ENCODE measurements at regions not wholly inside any gene's neighbourhood (a gene's known extent, or its start where the extent isn't known, plus 50 kb on each side); places are given as distances from the start of the nearest gene placed in this dataset.

DNA sequence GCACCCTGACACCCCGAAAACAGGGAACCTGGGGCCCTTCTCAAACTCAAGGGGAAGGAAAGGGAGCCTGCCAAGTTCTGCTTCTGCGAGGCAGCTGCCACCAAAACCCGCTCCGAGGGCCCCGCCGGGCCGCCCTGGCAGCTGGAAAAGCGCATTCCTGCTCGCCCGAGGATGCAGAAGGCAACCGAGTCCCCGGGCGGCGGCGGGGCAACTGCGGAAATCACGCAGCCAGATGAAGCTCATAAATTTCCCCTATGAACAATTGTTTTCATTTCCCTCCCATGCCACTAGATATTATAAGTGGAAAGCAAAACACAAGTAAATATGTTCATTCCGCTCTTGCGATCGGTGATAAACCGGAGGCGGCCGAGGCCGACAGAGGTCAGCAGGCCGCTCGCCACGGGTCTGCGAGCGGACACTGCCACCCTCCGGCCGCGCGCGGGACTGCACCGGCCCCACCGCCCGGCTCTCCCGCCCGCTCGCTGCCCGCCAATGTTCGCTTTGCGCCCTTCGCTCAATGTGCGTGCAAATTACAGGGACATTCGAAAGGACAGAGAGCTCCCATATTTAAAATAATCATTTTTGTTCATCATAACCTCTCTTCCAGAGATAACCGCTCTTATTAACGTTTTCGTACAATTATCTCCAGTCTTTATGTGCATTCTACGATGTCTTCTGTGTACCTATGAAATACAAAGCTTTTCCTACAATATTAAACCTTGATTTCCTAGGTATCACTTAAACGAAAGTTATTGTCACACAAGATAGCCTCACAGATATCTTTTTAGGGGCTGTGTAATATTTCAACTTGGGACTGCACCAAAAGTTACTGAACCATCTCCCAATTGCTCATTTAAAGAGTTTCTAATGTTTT is 120.8 kb upstream of the ZNF507 start:
- Histone ChIP-seq H3K27me3 (ENCODE audit: control insufficient read depth in 2 of 2, insufficient read depth in 2 of 2, low read length in 2 of 2) (peaks cover 3 to 9% of the 10 kb centered on the region in 2 donors), H3K9me3 (ENCODE audit: control insufficient read depth in 2 of 2, low read length in 2 of 2) (no peaks in the 10 kb centered on the region), H3K9ac (ENCODE audit: low read depth in 1 of 2, low read length in 2 of 2) (no peak overlapping the region), H3K27ac (ENCODE audit: low read depth in 2 of 2, low read length in 2 of 2) (no peak overlapping the region), H3K4me1 (ENCODE audit: control insufficient read depth in 2 of 2, insufficient read depth in 2 of 2, low read length in 2 of 2) (no peaks in the 10 kb centered on the region), H3K36me3 (ENCODE audit: control insufficient read depth in 2 of 2, insufficient read depth in 2 of 2, low read length in 2 of 2) (no peaks in the 10 kb centered on the region), H3K4me3 (ENCODE audit: low read length in 2 of 2) (no peak overlapping the region)

DNA sequence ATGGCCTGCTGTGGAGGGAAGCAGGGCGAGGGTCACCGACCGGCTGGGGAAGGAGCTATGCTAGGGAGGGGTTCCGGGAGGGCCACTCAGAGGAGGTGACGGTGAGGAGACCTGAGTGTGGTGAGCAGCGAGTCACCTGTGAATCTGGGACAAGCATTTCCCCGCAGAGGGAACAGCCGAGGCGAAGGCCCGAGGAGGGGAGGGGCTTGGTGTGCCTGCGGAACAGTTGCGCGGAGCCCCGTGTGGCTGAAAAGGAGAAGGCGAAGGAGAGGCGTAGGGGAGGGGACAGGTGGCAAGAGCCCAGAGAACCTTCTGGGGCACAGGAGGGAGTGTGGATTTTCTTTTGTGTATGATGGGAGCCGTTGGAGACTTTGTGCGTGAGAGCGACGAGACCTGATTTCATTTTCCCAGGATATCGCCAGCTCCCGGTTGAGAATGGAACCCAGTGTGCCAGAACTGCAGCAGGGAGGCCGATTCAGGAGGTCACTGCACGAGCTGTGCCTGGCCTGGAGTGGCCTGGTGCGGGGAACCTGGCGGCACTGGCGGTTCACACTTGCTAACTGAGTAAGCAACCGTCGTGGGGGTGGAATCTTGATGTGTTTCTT is 117.7 kb upstream of the ZNF507 start:
- Histone ChIP-seq H3K27me3 (ENCODE audit: control insufficient read depth in 2 of 2, insufficient read depth in 2 of 2, low read length in 2 of 2) (peaks cover 3 to 9% of the 10 kb centered on the region in 2 donors), H3K36me3 (ENCODE audit: control insufficient read depth in 2 of 2, insufficient read depth in 2 of 2, low read length in 2 of 2) (no peaks in the 10 kb centered on the region), H3K4me1 (ENCODE audit: control insufficient read depth in 2 of 2, insufficient read depth in 2 of 2, low read length in 2 of 2) (no peaks in the 10 kb centered on the region), H3K27ac (ENCODE audit: low read depth in 2 of 2, low read length in 2 of 2) (no peak overlapping the region), H3K9ac (ENCODE audit: low read depth in 1 of 2, low read length in 2 of 2) (no peak overlapping the region), H3K4me3 (ENCODE audit: low read length in 2 of 2) (no peak overlapping the region), H3K9me3 (ENCODE audit: control insufficient read depth in 2 of 2, low read length in 2 of 2) (no peaks in the 10 kb centered on the region)

DNA sequence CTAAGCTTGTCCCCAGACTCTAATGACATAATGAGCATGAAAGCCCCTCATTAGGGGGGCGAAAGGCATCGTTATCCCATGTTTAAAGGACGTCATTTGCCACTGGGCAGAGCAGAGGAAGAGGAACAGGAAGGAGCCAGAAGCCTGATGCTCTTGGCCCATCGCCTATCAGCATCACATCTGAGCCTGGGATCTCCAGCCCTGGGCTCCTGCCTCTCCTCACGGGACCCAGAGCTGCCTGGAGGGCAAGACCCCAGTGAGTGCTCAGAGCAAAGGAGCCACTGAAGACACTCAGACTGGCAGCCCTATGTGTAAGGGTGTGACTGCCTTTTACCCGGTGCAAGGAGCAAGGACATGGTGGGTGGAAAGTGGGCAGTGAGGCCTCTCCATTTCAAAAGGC is 115.0 kb upstream of the ZNF507 start:
- Histone ChIP-seq H3K27me3 (ENCODE audit: control insufficient read depth in 2 of 2, insufficient read depth in 2 of 2, low read length in 2 of 2) (no peaks in the 10 kb centered on the region), H3K4me1 (ENCODE audit: control insufficient read depth in 2 of 2, insufficient read depth in 2 of 2, low read length in 2 of 2) (no peaks in the 10 kb centered on the region), H3K36me3 (ENCODE audit: control insufficient read depth in 2 of 2, insufficient read depth in 2 of 2, low read length in 2 of 2) (no peaks in the 10 kb centered on the region), H3K9me3 (ENCODE audit: control insufficient read depth in 2 of 2, low read length in 2 of 2) (no peaks in the 10 kb centered on the region), H3K4me3 (ENCODE audit: low read length in 2 of 2) (no peak overlapping the region), H3K27ac (ENCODE audit: low read depth in 2 of 2, low read length in 2 of 2) (no peak overlapping the region), H3K9ac (ENCODE audit: low read depth in 1 of 2, low read length in 2 of 2) (no peak overlapping the region)

DNA sequence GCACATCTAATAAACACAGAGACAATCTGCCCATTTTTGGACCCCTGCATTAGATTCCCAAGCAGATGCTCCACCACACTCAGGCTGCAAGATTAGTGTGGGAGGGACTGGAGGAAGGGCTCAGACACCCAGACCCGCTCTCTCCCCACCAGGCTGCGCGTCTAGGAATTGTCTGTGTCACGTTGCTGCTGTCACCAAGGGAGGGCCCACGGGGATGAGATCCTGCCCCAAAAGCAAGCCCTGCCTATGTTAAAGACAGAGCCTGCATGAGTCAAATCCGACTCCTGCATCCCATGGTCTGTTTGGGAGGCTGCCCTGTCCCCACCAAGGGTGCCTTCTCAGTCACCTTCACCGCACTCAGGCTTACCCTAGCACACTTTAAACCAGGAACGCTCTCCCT is 114.4 kb upstream of the ZNF507 start:
- Histone ChIP-seq H3K4me3 (ENCODE audit: low read length in 2 of 2) (no peak overlapping the region), H3K4me1 (ENCODE audit: control insufficient read depth in 2 of 2, insufficient read depth in 2 of 2, low read length in 2 of 2) (no peaks in the 10 kb centered on the region)

DNA sequence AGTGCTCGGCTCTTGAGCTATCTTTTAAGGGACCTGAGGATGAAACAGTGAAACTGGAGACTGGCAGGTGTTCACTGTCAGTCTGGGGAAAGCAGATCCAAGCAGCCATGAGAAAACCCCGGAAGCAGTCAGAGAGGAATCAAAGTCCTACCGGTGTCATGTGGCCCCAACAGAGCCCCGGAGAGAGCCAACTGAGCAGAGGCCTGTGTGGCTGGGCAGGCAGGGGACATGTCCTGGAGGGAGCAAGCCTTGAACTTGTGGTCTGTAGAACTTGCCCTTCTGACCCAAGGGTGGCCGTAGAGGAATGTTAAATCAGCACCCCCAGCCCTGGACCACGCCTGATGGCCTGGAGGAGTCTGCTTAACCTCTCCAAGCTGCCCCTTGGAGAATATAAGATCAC is 113.7 kb upstream of the ZNF507 start:
- no peaks in the 10 kb centered on the region for H3K4me1 ChIP-seq (ENCODE audit: control insufficient read depth in 2 of 2, insufficient read depth in 2 of 2, low read length in 2 of 2)
- no peak overlapping the region for H3K27ac ChIP-seq (ENCODE audit: low read depth in 2 of 2, low read length in 2 of 2)
- no peak overlapping the region for H3K4me3 ChIP-seq (ENCODE audit: low read length in 2 of 2)
- no peaks in the 10 kb centered on the region for H3K36me3 ChIP-seq (ENCODE audit: control insufficient read depth in 2 of 2, insufficient read depth in 2 of 2, low read length in 2 of 2)
- H3K27me3 ChIP-seq (ENCODE audit: control insufficient read depth in 2 of 2, insufficient read depth in 2 of 2, low read length in 2 of 2): no peaks in the 10 kb centered on the region
- H3K9me3 ChIP-seq (ENCODE audit: control insufficient read depth in 2 of 2, low read length in 2 of 2): no peaks in the 10 kb centered on the region
- H3K9ac ChIP-seq (ENCODE audit: low read depth in 1 of 2, low read length in 2 of 2): no peak overlapping the region

More for the DNA sequence above, 114.4 kb upstream of the ZNF507 start:
- no peak overlapping the region for H3K9ac ChIP-seq (ENCODE audit: low read depth in 1 of 2, low read length in 2 of 2)
- no peak overlapping the region for H3K27ac ChIP-seq (ENCODE audit: low read depth in 2 of 2, low read length in 2 of 2)
- H3K9me3 ChIP-seq (ENCODE audit: control insufficient read depth in 2 of 2, low read length in 2 of 2): no peaks in the 10 kb centered on the region
- no peaks in the 10 kb centered on the region for H3K27me3 ChIP-seq (ENCODE audit: control insufficient read depth in 2 of 2, insufficient read depth in 2 of 2, low read length in 2 of 2)
- no peaks in the 10 kb centered on the region for H3K36me3 ChIP-seq (ENCODE audit: control insufficient read depth in 2 of 2, insufficient read depth in 2 of 2, low read length in 2 of 2)

DNA sequence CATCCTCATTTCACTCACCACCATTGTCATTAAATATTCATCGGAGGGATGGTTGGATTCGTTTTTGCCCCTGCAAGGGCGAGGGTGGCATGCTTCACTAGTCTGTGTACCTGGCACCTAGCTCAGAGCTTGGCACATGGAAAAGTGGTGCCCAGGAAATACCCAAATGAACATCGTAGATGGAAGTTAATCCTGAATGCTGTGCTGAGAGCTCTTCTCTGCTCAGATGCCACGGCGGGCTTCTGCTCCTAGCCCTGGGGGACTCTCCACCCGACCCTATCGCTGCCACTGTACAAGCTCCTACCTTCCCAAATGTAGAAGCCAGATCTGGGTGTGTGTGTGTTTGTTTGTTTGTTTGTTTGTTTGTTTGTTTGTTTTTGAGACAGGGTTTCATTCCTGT is 113.0 kb upstream of the ZNF507 start:
- Histone ChIP-seq H3K9me3 (ENCODE audit: control insufficient read depth in 2 of 2, low read length in 2 of 2) (no peaks in the 10 kb centered on the region), H3K9ac (ENCODE audit: low read depth in 1 of 2, low read length in 2 of 2) (no peak overlapping the region), H3K4me1 (ENCODE audit: control insufficient read depth in 2 of 2, insufficient read depth in 2 of 2, low read length in 2 of 2) (no peaks in the 10 kb centered on the region), H3K27me3 (ENCODE audit: control insufficient read depth in 2 of 2, insufficient read depth in 2 of 2, low read length in 2 of 2) (no peaks in the 10 kb centered on the region), H3K4me3 (ENCODE audit: low read length in 2 of 2) (no peak overlapping the region), H3K36me3 (ENCODE audit: control insufficient read depth in 2 of 2, insufficient read depth in 2 of 2, low read length in 2 of 2) (no peaks in the 10 kb centered on the region), H3K27ac (ENCODE audit: low read depth in 2 of 2, low read length in 2 of 2) (no peak overlapping the region)

DNA sequence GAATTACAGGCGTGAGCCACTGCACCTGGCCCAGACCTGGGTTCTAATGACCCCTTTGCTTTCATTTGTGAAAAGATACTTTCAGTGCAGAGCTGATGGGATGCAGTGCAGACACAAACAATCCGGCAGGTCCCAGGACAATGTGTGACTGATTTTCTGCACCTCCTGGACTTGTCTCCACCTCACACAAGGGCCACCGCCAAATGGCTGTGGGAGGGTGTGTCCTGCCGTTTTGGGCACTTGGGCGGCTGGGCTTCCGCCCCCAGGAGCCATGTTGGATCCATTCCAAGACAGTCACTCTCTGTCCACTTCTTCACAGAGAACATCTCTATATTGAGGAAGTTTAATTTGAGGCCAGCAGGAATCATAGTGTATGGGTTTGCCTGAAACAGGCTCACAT is 112.3 kb upstream of the ZNF507 start:
- no peaks in the 10 kb centered on the region for H3K36me3 ChIP-seq (ENCODE audit: control insufficient read depth in 2 of 2, insufficient read depth in 2 of 2, low read length in 2 of 2)
- H3K9me3 ChIP-seq (ENCODE audit: control insufficient read depth in 2 of 2, low read length in 2 of 2): no peaks in the 10 kb centered on the region
- no peaks in the 10 kb centered on the region for H3K4me1 ChIP-seq (ENCODE audit: control insufficient read depth in 2 of 2, insufficient read depth in 2 of 2, low read length in 2 of 2)
- H3K4me3 ChIP-seq (ENCODE audit: low read length in 2 of 2): no peak overlapping the region
- no peaks in the 10 kb centered on the region for H3K27me3 ChIP-seq (ENCODE audit: control insufficient read depth in 2 of 2, insufficient read depth in 2 of 2, low read length in 2 of 2)
- no peak overlapping the region for H3K9ac ChIP-seq (ENCODE audit: low read depth in 1 of 2, low read length in 2 of 2)
- H3K27ac ChIP-seq (ENCODE audit: low read depth in 2 of 2, low read length in 2 of 2): no peak overlapping the region

DNA sequence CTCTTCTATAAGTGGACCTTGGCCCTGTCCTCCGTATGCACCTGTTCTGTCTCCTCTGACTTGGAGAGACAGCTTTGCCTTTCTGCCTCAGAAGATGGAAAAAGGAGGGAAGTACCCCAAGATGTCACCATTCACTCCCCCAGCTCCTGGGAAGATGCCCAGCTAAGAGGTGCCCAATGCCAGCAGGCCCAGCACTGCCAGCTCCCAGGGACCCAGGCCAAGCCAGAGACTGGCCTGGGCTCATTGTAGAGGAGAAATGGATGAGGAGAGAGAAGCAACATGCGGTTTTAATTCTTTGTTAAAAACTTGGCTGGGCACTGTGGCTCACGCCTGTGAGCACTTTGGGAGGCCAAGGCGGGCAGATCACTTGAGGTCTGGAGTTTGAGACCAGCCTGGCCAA is 111.5 kb upstream of the ZNF507 start:
- Histone ChIP-seq H3K4me3 (ENCODE audit: low read length in 2 of 2) (no peak overlapping the region), H3K9ac (ENCODE audit: low read depth in 1 of 2, low read length in 2 of 2) (no peak overlapping the region), H3K27me3 (ENCODE audit: control insufficient read depth in 2 of 2, insufficient read depth in 2 of 2, low read length in 2 of 2) (no peaks in the 10 kb centered on the region), H3K36me3 (ENCODE audit: control insufficient read depth in 2 of 2, insufficient read depth in 2 of 2, low read length in 2 of 2) (no peaks in the 10 kb centered on the region), H3K4me1 (ENCODE audit: control insufficient read depth in 2 of 2, insufficient read depth in 2 of 2, low read length in 2 of 2) (no peaks in the 10 kb centered on the region), H3K9me3 (ENCODE audit: control insufficient read depth in 2 of 2, low read length in 2 of 2) (no peaks in the 10 kb centered on the region), H3K27ac (ENCODE audit: low read depth in 2 of 2, low read length in 2 of 2) (no peak overlapping the region)

DNA sequence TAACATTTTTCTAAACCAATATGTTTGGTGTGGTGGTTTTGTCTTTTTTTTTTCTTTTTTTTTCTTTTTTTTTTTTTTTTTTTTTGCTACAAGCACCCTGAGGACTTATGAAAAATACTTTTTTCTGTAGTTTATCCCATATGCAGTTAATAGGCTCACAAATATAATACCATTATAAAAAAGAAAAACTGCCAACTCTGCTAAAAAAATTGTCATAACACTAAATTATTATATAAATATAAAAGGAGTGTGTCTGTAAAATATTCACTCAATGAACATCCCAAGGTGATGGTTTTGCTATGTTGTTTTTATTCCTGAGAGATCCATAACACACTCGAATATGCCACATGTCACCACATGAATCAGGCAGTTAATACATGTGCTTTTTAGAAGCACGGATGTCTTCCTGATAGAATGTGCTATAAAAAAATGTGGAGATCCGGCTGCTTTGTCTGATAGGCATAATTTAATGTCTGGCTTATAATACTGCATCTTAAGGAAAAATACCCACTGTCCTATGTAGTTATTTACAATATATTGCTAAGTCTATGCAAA is 110.7 kb upstream of the ZNF507 start:
- Histone ChIP-seq H3K4me1 (ENCODE audit: control insufficient read depth in 2 of 2, insufficient read depth in 2 of 2, low read length in 2 of 2) (no peaks in the 10 kb centered on the region), H3K4me3 (ENCODE audit: low read length in 2 of 2) (no peak overlapping the region), H3K27ac (ENCODE audit: low read depth in 2 of 2, low read length in 2 of 2) (no peak overlapping the region), H3K9ac (ENCODE audit: low read depth in 1 of 2, low read length in 2 of 2) (no peak overlapping the region), H3K27me3 (ENCODE audit: control insufficient read depth in 2 of 2, insufficient read depth in 2 of 2, low read length in 2 of 2) (no peaks in the 10 kb centered on the region), H3K9me3 (ENCODE audit: control insufficient read depth in 2 of 2, low read length in 2 of 2) (no peaks in the 10 kb centered on the region), H3K36me3 (ENCODE audit: control insufficient read depth in 2 of 2, insufficient read depth in 2 of 2, low read length in 2 of 2) (no peaks in the 10 kb centered on the region)

DNA sequence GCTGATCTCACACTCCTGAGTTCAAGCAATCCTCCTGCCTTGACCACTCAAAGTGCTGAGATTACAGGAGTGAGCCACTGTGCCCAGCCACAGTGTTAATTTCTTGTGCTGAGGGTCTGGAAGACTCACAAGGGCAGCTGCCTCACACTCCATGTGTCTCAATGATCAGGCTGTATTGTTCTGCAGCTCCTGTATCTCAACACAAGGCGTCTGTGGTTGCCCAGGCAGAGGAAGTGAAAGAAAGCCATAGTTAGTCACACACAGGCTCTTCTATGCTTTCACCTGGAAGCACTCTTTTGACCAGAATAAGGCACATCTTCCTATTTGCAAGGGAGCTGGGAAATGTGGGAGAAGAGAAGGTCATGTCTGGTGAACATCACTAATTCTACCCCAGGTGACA is 107.3 kb upstream of the ZNF507 start:
- Histone ChIP-seq H3K9me3 (ENCODE audit: control insufficient read depth in 2 of 2, low read length in 2 of 2) (no peaks in the 10 kb centered on the region), H3K27ac (ENCODE audit: low read depth in 2 of 2, low read length in 2 of 2) (no peak overlapping the region), H3K4me3 (ENCODE audit: low read length in 2 of 2) (no peak overlapping the region), H3K27me3 (ENCODE audit: control insufficient read depth in 2 of 2, insufficient read depth in 2 of 2, low read length in 2 of 2) (no peaks in the 10 kb centered on the region), H3K4me1 (ENCODE audit: control insufficient read depth in 2 of 2, insufficient read depth in 2 of 2, low read length in 2 of 2) (no peaks in the 10 kb centered on the region), H3K9ac (ENCODE audit: low read depth in 1 of 2, low read length in 2 of 2) (no peak overlapping the region), H3K36me3 (ENCODE audit: control insufficient read depth in 2 of 2, insufficient read depth in 2 of 2, low read length in 2 of 2) (no peaks in the 10 kb centered on the region)
